ENCODE measurements at regions not wholly inside any gene's neighbourhood (a gene's known extent, or its start where the extent isn't known, plus 50 kb on each side); places are given as distances from the start of the nearest gene placed in this dataset.

- H3K4me3 Mint-ChIP-seq (ENCODE audit: unreplicated experiment): no peak overlapping the region
- no peak for DNase-seq (ENCODE audit: low spot score)
- no peaks in the 10 kb centered on the region for H3K27me3 Mint-ChIP-seq (ENCODE audit: low read depth)
- H3K27ac Mint-ChIP-seq (ENCODE audit: unreplicated experiment): no peak overlapping the region
- no peak for TF ChIP-seq CTCF (IDR thresholded peaks at IDR 0.05)
- peaks cover 1% of the 10 kb centered on the region for H3K36me3 Mint-ChIP-seq (ENCODE audit: low read depth)
- H3K9me3 Mint-ChIP-seq (ENCODE audit: low read depth): peaks cover 40% of the 10 kb centered on the region
- H3K4me1 Mint-ChIP-seq (ENCODE audit: low read depth): no peaks in the 10 kb centered on the region
Measured at GRCh38 chr13:69423844-69424243, 683.8 kb upstream of the ATXN8OS start.

GRCh38 chr13:69418319-69418718 lies 689.3 kb upstream of the ATXN8OS start:
- no peak for TF ChIP-seq CTCF (IDR thresholded peaks at IDR 0.05)
- no peak overlapping the region for H3K27ac Mint-ChIP-seq (ENCODE audit: unreplicated experiment)
- no peaks in the 10 kb centered on the region for H3K27me3 Mint-ChIP-seq (ENCODE audit: low read depth)
- no peak for DNase-seq (ENCODE audit: low spot score)
- no peaks in the 10 kb centered on the region for H3K9me3 Mint-ChIP-seq (ENCODE audit: low read depth)
- peaks cover 1% of the 10 kb centered on the region for H3K36me3 Mint-ChIP-seq (ENCODE audit: low read depth)
- H3K4me1 Mint-ChIP-seq (ENCODE audit: low read depth): no peaks in the 10 kb centered on the region
- no peak overlapping the region for H3K4me3 Mint-ChIP-seq (ENCODE audit: unreplicated experiment)

- TF ChIP-seq CTCF (IDR thresholded peaks at IDR 0.05): no peak
- no peaks in the 10 kb centered on the region for H3K36me3 Mint-ChIP-seq (ENCODE audit: low read depth)
- DNase-seq (ENCODE audit: low spot score): no peak
Measured at GRCh38 chr13:69410761-69411160, 696.9 kb upstream of the ATXN8OS start.

GRCh38 chr13:69391756-69392155 lies 715.9 kb upstream of the ATXN8OS start:
- no peak overlapping the region for H3K4me3 Mint-ChIP-seq (ENCODE audit: unreplicated experiment)
- H3K9me3 Mint-ChIP-seq (ENCODE audit: low read depth): no peaks in the 10 kb centered on the region
- H3K36me3 Mint-ChIP-seq (ENCODE audit: low read depth): no peaks in the 10 kb centered on the region
- H3K27me3 Mint-ChIP-seq (ENCODE audit: low read depth): peaks cover 3% of the 10 kb centered on the region
- TF ChIP-seq CTCF (IDR thresholded peaks at IDR 0.05): no peak
- no peak for DNase-seq (ENCODE audit: low spot score)
- no peak overlapping the region for H3K27ac Mint-ChIP-seq (ENCODE audit: unreplicated experiment)
- no peaks in the 10 kb centered on the region for H3K4me1 Mint-ChIP-seq (ENCODE audit: low read depth)

More at GRCh38 chr13:69410761-69411160, 696.9 kb upstream of the ATXN8OS start:
- Mint-ChIP-seq H3K4me1 (ENCODE audit: low read depth) (no peaks in the 10 kb centered on the region), H3K4me3 (ENCODE audit: unreplicated experiment) (no peak overlapping the region), H3K27ac (ENCODE audit: unreplicated experiment) (no peak overlapping the region), H3K27me3 (ENCODE audit: low read depth) (no peaks in the 10 kb centered on the region), H3K9me3 (ENCODE audit: low read depth) (peaks cover 7% of the 10 kb centered on the region)

- H3K4me3 Mint-ChIP-seq (ENCODE audit: unreplicated experiment): no peak overlapping the region
- no peak for TF ChIP-seq CTCF (IDR thresholded peaks at IDR 0.05)
- H3K9me3 Mint-ChIP-seq (ENCODE audit: low read depth): no peaks in the 10 kb centered on the region
- no peak overlapping the region for H3K27ac Mint-ChIP-seq (ENCODE audit: unreplicated experiment)
- DNase-seq (ENCODE audit: low spot score): no peak
- peaks cover 3% of the 10 kb centered on the region for H3K27me3 Mint-ChIP-seq (ENCODE audit: low read depth)
- no peaks in the 10 kb centered on the region for H3K4me1 Mint-ChIP-seq (ENCODE audit: low read depth)
- H3K36me3 Mint-ChIP-seq (ENCODE audit: low read depth): no peaks in the 10 kb centered on the region
Measured at GRCh38 chr13:69389899-69390298, 717.7 kb upstream of the ATXN8OS start.
